ENCODE measurements at regions not wholly inside any gene's neighbourhood (a gene's known extent, or its start where the extent isn't known, plus 50 kb on each side); places are given as distances from the start of the nearest gene placed in this dataset.

DNA sequence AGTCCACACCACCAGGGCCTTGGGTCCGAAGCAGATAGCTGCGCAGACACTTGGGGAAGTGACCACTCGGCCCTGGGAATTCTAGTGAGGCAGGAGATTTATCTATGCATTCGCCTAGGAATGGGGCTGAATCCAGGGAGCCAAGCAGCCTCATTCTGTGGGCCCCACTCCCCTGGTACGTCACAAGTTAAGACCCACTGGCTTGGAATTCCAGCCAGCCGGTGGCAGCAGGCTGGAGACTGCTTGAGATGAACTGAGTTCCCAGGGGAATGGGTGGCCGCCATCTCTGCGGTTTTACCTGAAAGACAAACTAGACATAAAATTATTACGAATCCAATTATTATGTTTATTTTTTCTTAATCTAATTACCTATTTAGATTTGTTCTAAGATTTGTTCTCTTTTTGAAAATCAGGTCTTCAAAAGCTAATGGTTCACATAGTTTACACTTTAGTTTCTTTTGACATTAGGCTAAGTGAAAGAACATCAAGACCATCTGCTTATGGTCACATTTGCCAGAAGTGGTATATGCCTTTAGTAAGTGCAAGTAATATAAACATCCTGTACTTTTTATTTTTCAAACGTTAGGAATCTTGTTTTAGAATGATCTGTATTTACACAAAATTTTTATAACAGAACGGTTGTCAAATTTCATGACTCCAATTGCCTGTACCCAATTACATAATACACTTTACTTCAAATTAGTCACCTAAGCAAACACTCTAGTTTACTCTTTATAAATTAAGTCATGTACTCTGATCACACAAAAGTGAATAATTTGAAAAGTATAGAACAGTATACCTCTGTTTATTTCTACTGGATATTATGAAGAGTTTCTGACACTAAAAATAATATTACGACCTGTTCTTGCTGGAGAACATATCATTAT lies 74.4 kb downstream of the SLITRK6 start:
- no peak for TF ChIP-seq EZH2 (IDR thresholded peaks at IDR 0.05; ENCODE audit: insufficient read depth, poor library complexity, severe bottlenecking)
- TF ChIP-seq EZH2phosphoT487 (IDR thresholded peaks at IDR 0.05; ENCODE audit: insufficient read depth, low read depth), result no peak
